Germinal center (tissue), 1 donor: ENCODE measurements at regions not wholly inside any gene's neighbourhood (a gene's known extent, or its start where the extent isn't known, plus 50 kb on each side); places are given as distances from the start of the nearest gene placed in this dataset.
A peak's percentile ranks its signal among the peaks of the same experiment; 100 is the strongest.

Experiments used
- DNase-seq: peaks from one replicate; pipeline ENCODE4 v3.0.0; 2012; ENCODE audit warnings: mixed read lengths, low spot score

DNA sequence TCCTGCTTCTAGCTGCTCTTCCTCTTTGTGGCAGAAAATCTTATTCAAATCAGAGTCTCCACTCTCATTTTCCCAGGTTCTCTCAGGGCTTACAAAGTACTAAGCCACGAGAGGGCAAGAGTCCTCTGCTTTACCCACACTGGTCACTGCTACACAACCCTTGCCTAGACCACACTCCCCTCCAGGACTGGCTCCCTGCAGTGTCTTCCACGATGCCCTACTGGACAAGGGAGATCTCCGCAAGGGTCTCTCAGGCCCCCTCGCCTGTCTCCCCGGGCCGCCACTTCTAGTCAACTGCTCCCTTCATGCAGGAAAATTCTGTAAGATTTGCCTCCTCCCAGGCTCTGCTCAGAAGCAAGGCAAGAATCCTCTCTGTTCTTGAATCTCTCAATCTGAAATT, 319.6 kb downstream of the RRAGC start:
- DNase-seq = no peak

DNA sequence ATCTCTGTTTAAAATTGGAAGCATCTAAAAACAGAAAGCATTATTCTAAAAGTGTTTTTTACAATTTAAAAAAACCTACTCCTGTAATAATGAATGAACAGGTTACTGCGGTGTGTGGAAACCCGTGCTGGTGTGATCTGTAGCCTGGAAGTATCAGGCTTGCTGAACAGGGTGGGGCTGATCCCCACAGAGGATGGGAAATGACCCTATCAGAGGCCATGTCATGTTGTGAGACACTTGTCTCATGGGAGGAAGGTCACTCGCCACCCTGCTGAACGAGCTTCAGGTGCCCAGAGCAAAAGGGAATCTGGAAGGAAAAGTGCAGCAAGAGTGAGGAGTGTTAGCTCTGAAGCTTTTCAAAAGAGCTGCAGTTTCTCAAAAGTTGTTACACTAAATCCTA, 320.7 kb downstream of the RRAGC start:
- DNase-seq = no peak

DNA sequence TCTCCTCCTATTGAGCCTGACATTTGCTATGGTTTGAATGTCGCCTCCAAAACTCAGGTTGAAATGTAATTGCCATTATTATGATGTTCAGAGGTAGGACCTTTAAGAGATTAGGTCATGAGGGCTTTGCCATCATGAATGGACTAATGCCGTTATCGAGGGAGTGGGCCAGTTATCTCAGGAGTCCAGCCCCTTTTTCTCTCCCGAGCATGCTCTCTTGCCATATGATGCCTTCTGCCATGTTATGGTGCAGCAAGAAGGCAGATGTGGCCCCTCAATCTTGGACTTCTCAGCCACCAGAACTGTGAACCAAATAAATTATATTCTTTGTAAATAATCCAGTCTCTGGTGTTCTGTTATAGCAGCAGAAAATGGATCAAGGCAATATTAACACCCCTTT, 323.5 kb downstream of the RRAGC start:
- DNase-seq = no peak

DNA sequence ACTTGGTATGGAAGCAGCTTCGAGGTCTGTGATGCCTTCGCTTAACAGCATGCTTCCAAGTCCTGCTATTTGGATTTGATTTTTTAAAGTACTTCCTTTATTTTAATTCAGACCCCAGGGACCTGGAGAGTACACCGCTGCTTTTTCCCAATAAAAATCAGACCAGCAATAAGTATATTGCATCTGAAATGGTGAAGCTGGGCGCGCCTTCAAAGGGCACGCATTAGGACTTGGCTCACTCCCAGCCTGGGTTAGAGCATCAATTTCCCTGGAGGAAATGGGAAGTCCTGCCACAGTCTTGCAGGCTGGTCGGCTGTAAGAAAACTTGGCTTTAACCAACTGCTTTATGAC, 325.1 kb downstream of the RRAGC start:
- DNase-seq = no peak

DNA sequence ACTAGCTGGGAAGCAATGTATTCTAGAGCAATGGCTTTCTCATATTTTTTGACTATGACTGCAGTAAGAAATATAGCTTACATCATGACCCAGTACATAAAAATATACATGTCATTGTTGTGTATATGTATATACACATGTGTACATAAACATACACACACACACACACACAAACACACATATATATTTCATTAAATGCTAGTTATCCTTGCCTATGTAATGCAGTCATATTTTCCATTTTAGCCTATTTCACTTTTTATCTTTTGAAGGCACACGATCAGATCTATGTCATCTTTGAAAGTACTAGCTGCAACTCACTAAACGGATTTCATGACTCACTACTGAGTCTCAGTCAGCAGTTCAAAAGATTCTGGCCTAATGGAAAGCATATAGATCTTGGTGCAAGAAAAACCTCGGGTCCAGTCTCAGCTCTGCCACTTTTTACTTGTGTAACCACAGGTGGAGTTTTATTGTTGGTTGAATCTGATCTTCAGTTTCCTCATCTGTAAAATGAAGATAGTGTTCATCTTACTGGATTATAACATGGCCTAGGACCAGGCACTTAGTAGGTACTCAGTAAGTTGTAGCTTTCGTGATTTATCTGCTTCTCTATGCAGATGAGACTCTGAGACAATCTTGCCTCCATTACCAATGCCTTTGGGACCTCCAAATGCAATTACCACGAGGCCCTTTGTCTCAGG, 325.6 kb downstream of the RRAGC start:
- no peak for DNase-seq

DNA sequence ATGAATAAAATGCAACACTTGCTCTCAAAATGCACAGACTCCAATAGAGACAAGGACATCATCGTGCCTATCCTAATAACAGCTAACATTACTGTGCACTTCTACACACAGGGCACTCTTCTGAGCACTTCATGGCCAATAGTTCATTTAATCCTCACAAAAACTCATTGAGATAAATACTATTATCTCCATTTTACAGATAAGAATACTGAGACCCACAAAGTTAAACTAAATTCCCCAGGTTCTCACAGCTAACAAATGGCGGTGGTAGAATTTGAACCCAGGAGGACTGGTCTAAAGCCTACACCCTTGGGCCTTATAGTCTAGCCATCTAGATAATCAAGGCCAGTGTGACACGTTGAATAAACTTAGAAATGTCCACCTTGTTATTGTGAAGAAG, 328.6 kb downstream of the RRAGC start:
- DNase-seq = no peak

DNA sequence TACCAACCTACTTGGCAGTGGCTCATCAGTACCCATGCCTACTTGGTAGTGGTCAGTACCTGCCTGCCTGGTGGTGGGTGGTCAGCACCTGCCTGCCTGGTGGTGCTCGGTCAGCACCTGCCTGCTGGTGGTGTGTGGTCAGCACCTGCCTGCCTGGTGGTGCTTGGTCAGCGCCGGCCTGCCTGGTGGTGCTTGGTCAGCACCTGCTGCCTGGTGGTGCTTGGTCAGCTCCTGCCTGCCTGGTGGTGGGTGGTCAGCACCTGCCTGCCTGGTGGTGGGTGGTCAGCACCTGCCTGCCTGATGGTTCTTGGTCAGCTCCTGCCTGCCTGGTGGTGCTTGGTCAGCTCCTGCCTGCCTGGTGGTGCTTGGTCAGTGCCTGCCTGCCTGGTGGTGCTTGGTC, 329.6 kb downstream of the RRAGC start:
- DNase-seq = no peak

DNA sequence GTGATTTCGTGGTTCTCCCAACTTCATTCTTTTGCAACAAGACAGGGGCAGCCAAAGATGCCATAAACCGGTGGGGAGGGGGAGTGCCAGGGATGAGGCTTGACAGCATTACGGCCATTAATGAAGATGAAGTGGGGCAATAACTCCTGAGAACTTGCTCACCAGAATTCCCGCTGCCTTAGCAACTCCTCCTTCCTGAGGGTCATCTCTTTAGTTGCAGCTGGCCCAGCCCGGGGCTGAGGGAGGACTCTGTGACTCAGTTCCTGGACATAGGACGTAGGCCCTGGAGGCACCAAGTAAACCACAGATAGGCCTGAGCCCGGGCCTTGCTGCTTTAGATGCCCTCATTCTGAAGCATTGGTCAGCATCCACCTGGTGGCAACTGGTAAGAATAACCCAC, 330.2 kb downstream of the RRAGC start:
- DNase-seq = no peak

DNA sequence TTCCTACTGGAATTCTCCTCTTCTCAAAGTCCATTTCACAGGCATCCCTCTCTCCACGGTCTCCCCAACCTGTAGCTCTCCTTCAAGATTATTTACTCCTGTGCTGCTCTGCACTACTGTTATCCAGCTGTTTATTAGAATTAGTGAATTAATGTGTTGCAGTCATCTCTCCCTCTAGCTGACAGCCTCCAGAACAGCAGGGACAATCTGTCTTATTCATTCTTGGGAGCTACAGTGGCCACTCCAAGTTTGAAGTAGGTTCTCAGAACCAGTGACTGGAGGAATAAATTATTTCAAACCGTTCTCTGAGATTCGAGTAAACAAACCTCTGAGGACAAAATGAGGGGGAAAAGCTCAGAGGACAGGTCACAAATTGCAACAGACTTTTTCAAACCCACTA, 330.9 kb downstream of the RRAGC start:
- DNase-seq = no peak

DNA sequence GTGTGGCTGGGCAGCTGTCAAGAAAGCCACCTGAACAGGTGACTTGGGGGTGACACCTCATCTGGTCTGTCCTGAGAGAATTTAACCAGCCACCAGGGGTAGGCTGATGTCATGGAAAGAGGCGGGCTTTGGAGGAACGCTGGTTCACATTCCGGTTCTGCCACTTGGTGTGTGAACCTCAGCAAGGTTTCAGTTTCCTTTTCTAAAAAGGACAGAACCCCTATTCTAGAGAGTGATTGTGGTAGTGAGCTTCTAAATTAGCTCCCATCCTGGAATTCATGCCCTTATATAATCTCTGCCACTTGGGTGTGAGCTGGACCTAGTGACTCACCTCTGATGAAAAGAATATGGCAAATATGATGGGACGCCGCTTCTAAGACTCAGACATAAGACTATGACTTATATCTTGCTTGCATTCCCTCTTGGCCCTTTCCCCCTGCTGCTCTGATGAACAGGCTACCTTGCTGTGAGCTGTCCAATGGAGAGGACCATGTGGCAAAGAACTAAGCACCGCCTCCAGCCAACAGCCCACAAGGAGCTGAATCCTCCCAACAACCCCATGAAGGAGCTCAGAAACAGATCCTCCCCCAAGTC, 332.1 kb downstream of the RRAGC start:
- DNase-seq = peak; percentile 62

DNA sequence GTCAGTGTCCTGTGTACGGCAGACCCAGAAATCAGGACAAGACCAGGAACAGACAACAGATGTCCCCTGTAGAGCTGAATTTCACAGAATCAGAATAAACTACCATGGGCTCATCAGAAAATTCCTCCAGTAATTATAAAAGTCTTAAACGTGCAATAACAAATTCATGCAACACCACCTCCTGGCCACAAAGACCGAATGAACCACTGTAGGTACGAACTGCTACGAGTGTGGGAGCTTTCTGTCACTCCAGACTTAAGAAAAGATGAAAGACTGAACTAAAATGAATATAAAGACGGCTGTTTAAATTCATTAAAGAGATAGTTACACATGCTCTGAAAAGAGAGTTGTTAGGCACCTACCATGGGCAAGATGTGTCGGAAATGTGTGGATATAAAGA, 333.5 kb downstream of the RRAGC start:
- no peak for DNase-seq

DNA sequence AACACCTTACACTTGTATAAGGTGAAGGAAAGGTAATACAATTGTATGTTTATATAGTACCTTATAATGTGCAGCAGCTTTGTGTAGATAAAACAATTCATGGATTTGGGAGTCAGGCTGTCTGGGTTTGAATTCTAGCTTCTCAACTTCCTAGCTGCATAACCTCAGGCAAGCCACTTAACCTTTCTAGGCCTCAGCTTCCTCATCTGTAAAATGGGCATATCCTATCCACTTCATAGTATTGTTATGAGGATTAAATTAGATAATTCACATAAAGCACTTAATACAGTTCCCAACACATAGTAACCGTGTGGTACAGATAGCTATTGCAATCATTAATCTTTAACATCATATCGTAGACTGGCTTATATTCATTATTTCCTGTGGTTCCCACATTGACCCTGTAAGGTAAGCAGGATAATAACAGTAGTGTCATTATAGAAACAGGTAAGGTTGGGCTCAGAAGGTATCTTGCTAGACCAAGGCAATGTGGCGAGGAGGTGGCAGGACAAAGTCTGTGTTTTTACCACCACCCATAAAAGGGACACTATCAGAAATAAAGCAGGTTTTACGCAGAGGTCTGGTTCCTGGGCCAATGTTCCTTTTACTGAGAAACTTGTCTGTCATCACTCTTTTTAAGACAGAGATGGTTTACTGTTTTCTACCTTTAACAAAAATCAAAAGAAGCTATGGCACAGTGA, 334.1 kb downstream of the RRAGC start:
- DNase-seq = no peak

DNA sequence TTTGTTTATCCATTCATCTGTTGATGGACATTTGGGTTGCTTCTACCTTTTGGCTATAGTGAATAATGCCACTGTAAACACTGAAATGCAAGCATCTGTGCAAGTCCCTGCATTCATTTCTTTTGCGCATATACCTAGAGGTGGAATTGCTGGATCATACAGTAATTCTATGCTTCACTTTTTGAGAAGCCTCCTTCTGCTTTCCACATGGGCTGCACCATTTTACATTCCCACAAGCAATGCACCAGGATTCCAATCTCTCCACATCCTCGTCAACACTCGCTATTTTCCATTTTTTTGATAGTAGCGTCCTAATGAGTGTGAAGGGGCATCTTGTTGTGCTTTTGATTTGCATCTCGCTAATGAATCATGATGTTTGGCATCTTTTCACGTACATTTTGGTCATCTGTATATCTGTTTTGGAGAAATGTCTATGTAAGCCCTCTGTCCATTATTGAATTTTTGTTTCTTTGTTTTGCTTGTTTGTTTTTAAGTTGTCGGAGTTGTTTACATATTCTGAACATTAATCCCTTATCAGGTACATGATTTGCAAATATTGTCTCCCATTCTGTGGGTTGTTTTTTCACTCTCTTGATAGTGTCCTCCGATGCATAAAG, 335.4 kb downstream of the RRAGC start:
- DNase-seq = no peak

DNA sequence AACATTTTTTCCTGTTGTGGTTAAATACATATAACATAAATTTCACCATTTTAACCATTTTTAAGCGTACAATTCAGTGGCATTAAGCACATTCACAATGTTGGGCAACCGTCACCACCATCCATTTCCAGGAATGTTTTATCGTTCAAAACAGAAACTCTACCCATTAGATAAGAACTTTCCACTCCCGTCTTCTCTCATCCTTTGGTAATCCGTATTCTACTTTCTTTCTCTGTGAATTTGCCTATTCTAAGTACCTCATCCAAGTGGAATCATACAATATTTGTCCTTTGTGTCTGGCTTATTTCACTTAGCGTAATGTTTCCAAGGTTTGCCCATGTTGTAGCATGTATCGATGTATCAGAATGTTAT, 336.0 kb downstream of the RRAGC start:
- DNase-seq = no peak

DNA sequence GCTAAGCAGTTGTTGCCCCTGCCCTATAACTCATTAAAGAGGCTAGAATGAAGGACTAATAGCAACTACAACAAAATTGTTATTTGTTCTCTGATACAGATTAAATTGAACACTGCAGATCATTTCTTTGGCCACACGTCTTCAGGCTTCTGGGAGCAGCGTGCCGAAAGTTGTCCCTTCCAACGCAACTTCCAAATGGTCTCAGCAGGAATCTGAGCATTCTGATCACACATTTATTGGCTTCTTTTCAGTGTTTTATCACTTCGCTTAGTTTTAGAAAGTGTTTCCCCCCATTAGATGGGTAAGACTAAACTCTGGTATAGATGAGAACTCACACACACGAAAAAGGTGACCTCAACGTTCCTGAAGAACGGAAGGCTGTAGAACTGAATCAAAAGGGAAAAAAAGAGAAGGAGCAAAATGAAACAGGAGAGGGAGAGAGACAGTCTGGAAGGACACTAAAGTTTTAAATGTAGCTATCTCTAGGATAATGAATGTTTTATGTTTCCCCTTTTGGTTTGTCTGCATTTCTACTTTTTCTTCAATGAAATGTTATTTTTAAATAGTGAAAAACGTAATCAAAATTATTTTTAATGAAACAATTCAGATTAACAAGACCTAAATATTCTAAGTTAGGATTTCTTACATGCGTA, 336.5 kb downstream of the RRAGC start:
- no peak for DNase-seq

DNA sequence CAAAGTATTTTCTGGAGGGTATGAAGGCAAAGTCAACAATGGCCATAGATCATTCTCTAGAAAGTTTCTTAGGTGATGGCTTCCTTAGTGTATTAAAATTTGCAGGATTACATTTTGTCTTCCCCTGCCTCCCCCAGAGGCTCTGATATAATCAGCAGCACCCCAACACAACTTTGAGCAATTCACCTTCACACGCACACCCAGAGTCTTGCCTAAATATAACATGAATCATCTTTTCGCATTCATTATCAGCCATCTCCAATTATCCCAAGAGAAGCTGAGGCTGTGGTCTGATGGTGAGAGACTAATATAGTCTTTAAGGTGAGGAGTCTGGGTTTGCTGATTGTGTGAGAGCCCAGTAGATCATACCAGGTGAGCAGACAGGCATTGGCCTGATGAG, 343.0 kb downstream of the RRAGC start:
- no peak for DNase-seq

DNA sequence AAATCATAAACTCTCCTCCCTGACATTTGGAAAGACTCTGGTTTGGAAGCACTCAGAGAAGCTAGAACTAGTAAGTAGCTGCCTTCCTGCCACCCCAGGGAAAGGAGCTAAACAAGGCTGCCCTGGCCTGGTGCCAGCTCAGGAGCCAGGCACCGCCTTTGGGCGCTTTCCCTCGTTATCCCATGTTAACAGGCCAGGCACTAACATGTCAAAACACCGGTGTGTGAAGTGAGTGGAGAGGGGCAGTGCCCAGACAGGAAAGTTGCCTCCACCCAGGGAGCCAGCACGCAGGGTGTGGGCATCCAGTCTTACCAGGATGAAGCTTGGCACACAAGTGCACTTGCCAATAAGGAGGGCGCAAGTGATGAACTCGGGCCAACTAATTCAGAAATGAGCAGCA, 346.8 kb downstream of the RRAGC start:
- DNase-seq = no peak

DNA sequence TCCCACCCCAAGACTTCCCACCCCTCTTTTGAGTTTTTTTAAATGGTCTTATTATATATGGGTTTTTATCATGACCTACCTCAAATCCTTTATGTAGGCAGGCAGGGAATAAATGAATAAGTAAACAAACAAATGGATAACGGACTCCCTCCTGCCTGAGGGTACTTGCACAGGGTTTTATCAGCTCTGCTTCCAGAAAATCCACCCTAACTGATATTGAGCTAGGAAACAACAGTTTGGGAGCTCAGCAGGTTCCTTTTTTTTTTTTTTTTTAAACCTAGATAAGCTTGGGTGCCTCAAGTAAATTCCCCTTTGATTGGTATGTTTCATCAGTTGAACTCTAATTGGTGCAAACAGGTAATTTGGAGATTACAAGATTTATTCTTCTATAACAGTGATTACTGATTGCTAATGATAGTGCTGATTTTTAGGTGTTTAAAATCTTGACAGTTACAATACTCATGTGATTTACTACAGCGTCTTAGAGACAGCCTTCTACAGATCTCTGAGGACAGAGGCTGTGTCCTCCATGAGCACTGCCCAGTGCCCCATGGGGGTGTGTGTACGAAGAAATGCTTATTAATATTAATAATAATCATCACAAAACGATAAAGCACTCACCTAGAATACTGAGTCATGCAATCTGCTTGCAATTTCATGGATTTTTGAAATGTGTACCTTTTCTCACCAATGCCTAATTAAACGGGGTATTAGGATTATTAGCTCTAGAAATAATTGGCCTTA, 347.4 kb downstream of the RRAGC start:
- no peak for DNase-seq

DNA sequence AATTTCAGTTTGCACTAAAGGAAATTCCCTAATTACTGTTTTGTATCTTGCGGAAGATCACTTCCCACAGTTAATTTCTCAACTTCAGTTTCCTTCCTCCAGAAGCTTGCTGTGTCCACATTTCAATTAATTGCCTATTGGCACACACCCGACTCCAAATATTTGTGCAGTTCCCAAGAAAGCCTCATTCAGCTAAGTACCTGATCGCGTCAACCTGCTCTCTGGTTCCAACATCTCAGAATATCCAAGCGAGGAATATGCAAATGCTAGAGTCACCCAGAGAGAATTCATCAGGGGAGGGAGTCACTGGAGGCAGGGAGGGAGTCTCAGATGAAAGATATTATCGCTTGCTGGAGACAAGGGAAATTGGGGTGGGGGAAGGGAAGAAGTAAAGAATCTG, 351.3 kb downstream of the RRAGC start:
- DNase-seq = no peak

DNA sequence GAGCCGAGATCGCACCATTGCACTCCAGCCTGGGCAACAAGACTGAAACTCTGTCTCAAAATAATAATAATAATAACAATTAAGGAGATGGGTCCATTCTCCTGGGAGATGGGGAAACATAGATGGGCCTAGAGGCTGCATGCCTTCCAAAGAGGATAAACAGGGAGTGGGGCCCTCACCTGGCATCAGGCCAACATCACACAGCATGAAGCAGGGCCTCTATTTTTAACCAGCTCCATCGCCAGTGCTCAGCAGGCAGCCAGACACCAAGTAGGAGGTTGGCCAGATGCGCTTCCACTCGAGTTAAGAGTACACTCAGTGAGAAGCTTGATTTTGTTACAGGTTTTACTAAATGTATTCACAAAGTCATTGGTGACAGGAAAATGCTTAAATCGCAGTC, 352.0 kb downstream of the RRAGC start:
- DNase-seq = no peak

DNA sequence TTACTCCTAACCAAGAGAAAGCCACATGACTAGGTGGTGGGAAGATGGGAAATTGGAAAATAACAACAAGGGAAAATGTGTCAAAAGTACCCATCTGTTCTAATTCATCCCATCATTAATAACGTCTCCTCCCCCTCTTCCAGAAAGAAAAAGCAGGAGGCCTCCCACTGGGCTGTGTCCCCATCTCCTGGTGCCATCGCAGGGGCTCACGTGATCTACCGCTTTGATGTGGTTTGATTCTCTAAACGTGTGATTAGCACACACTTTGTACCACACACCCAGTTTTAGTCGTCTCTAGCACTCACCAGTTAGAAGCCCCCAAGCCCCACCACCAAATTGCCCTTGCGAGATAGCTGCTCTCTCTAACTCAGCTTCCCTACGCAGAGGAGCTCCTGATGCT, 353.6 kb downstream of the RRAGC start:
- no peak for DNase-seq

DNA sequence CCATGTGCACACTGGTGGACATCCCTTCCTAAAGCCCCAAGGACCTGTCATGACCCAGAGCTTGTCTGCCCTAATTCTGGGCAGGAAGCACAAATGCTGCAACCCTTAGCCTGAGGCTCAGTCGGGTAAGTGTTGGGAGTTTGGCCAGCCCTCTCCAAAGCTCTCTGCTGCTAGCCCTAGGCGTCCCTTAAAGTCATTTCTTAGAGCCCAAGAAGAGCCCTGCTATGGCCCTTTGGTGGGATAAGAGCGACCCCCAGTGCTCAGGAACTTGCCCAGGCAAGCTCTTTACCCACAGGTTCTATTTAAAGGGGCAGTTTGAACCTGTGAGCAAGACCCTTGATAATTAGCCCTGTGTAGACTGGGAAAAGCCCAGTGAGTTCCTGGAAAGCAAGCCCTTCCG, 356.8 kb downstream of the RRAGC start:
- peak; percentile 16 for DNase-seq
